ENCODE measurements at regions not wholly inside any gene's neighbourhood (a gene's known extent, or its start where the extent isn't known, plus 50 kb on each side); places are given as distances from the start of the nearest gene placed in this dataset.

- no peak for ATAC-seq (ENCODE audit: low FRiP score)
- no peak for TF ChIP-seq CTCF (IDR thresholded peaks at IDR 0.05)
- DNase-seq (ENCODE audit: low spot score) = no peak
Measured at GRCh38 chr10:52623761-52624160, 148.8 kb downstream of the MBL2 start.

GRCh38 chr10:52627279-52627678 lies 145.3 kb downstream of the MBL2 start:
- DNase-seq (ENCODE audit: low spot score) (no peak), ATAC-seq (ENCODE audit: low FRiP score) (no peak)
- no peak for TF ChIP-seq CTCF (IDR thresholded peaks at IDR 0.05)

- TF ChIP-seq CTCF (IDR thresholded peaks at IDR 0.05) = no peak
- ATAC-seq (ENCODE audit: low FRiP score) = no peak
- DNase-seq (ENCODE audit: low spot score) = no peak
Measured at GRCh38 chr10:52631146-52631545, 141.4 kb downstream of the MBL2 start.

- no peak for ATAC-seq (ENCODE audit: low FRiP score)
- TF ChIP-seq CTCF (IDR thresholded peaks at IDR 0.05) = no peak
- DNase-seq (ENCODE audit: low spot score) = no peak
Measured at GRCh38 chr10:52631648-52632047, 140.9 kb downstream of the MBL2 start.

GRCh38 chr10:52632591-52632990 lies 140.0 kb downstream of the MBL2 start:
- no peak for TF ChIP-seq CTCF (IDR thresholded peaks at IDR 0.05)
- DNase-seq (ENCODE audit: low spot score) = no peak

GRCh38 chr10:52633266-52633665 lies 139.3 kb downstream of the MBL2 start:
- DNase-seq (ENCODE audit: low spot score) (no peak), ATAC-seq (ENCODE audit: low FRiP score) (no peak)
- TF ChIP-seq CTCF (IDR thresholded peaks at IDR 0.05) = no peak

More at GRCh38 chr10:52632591-52632990, 140.0 kb downstream of the MBL2 start:
- ATAC-seq (ENCODE audit: low FRiP score) = no peak

- TF ChIP-seq CTCF (IDR thresholded peaks at IDR 0.05) = no peak
- no peak for ATAC-seq (ENCODE audit: low FRiP score)
- DNase-seq (ENCODE audit: low spot score) = no peak
Measured at GRCh38 chr10:52635651-52636050, 136.9 kb downstream of the MBL2 start.

Data from omental fat pad (tissue), 3 donors.